NCI-H1048 (cell line): ENCODE measurements at regions not wholly inside any gene's neighbourhood (a gene's known extent, or its start where the extent isn't known, plus 50 kb on each side); places are given as distances from the start of the nearest gene placed in this dataset.

ENCODE experiments used
- DNase-seq: peaks from one replicate; lab custom pipeline; 2025; lab: John Stamatoyannopoulos, UW

DNA sequence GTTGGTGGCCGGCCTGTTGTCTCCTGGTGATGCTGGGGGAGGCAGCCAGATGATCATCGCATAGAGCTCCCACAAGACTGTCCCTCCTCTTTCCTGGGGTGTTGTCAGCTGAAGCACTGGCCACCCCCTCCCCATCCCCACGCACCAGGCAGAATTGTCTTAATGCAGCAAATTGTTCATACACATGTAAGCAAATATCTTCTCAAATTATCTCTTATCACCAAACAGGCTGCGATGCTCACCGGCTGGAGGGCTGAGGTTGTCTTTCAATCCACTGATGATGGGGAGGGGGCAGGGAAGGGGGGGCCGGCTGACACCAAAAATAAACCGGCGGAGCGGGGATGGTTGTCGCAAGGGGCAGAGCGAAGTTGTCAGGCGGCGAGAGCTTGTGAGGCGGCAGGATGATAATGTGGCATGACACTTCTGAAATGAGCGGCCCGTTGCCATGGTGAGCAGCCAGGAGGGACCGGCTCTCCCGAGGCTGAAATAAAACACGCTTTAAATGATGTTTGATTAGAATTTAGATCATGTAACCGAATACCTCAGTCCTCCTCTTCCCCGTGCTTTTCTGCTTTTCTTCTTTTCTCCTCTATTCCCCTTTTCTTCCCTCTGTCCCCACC, 59.8 kb downstream of the MRM1 start:
- no peak for DNase-seq

DNA sequence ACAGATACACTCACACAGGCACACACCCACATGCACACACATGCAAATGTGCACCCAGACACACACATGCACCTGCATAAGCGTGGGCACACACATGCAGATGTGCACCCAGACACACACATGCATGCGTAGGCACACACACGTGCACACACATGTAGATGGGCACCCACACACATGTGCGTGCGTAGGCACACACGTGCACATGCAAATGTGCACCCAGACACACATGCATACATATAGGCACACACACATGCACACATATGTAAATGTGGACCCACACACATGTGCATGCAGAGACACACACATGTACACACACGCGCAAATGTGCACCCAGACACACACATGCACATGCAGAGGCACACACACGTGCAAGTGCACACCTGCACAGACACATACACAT, 60.3 kb downstream of the MRM1 start:
- DNase-seq: no peak

DNA sequence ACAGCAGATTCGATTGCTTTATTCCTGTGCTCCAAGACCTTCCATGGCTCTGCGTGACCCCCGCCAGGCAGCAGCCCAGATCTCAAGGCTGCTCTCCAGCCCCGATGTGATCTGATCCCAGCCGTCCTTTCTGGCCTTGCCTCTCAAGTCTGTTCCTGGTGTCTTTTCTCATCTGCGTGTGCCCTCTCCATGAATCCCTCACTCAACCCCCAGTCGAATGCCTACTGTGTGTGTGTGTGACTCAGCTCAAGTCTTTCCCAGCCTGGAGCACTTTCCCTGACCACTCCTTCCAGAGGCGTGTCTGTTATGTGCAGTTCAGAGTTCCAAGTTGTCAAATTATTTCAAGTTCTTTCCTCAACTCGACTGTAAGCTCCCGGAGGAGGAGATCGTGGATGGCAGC, 64.0 kb downstream of the MRM1 start:
- DNase-seq: no peak

- no peak for DNase-seq
Measured at GRCh38 chr17:36667922-36668321, 66.5 kb downstream of the MRM1 start.

DNA sequence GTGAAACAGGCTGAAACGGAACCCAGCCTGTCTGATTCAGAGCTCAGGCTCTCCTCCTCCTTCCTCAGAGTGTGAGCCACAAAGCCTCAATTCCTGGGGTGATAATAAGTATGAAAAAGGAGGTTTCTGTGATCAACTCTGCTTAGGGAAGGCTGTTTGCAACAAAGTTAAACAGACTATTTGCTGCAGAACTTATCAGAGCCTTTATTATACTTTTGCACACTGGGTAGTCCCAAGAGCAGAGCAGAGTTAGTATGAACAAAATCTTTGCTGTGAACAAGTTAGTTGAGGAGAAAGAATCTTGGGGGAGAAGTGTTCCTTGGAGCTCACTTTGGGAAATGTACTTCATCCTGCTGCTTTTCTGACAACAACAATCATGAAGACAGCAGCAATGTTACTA, 67.4 kb downstream of the MRM1 start:
- DNase-seq: no peak

GRCh38 chr17:36671144-36671543, 69.8 kb downstream of the MRM1 start:
- DNase-seq: no peak

GRCh38 chr17:36672403-36672918, 71.1 kb downstream of the MRM1 start:
- DNase-seq: no peak

GRCh38 chr17:36673068-36673467, 71.7 kb downstream of the MRM1 start:
- DNase-seq: no peak

DNA sequence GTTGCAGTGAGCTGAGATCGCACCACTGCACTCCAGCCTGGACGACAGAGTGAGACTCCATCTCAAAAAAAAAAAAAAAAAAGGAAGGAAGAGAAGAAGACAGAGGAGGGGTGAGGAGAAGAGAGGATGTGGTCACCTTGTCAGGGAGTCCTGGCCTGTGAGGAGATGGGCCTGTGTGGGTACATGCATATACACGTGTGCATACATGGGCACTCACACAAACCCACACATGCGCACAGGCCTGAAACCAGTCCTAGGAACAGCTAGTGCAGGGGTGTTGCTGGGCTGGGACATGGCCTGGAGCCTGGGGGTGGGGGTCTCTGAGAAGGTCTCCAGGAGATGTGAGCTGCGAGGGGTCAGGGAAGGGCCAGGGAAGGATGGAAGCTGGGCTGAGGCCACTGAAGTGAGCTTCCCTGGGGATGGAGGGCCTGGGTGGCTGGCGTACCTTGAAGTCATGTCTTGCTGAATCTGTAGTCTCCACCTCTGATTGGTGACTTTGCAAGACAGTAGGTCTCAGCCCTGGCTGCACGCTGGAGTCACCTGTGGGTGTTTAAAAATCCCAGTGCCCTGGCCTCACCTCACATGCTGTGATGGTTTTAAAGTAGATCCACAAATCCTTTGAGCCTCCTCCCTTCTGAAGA, 72.4 kb downstream of the MRM1 start:
- DNase-seq: no peak

GRCh38 chr17:36674278-36674650, 72.9 kb downstream of the MRM1 start:
- no peak for DNase-seq

DNA sequence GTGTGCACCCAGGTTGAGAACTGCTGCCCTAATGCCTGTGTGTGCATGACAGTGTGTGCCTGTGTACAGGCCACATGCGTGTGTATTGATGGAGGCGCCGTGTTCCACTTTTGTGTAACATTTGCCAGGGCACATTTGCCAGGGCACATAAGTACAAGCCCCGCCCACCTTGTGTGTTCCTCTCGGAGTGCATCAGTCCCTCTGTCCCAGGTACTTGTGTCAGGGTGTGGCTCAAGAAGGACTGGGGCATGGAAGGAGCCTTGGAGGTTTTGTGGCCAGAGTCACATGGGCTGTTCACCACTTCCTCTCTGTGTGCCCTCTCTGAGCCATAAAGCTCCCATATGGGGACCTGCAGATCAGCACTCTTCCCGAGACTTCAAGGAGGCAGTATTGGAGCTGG, 73.9 kb downstream of the MRM1 start:
- no peak for DNase-seq

DNA sequence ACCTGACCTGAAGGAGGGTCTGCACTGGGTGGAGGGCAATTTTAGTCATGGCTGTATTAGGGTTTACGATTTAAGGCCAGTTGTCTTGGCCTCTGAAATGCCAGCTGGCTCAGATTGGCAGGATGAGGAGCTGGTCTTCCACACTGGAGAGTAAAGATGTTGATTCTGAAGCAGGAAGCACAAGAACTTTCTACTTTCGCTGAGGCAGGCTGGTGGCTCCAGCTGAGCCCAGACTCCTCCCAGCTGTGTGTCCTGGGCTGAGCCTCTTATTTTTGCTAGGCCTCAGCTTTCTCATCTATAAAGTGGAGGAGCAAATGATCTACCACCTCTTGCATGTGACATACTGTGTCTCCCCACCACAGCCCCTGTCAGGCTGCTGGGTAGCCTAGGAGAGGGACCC, 74.4 kb downstream of the MRM1 start:
- no peak for DNase-seq

DNA sequence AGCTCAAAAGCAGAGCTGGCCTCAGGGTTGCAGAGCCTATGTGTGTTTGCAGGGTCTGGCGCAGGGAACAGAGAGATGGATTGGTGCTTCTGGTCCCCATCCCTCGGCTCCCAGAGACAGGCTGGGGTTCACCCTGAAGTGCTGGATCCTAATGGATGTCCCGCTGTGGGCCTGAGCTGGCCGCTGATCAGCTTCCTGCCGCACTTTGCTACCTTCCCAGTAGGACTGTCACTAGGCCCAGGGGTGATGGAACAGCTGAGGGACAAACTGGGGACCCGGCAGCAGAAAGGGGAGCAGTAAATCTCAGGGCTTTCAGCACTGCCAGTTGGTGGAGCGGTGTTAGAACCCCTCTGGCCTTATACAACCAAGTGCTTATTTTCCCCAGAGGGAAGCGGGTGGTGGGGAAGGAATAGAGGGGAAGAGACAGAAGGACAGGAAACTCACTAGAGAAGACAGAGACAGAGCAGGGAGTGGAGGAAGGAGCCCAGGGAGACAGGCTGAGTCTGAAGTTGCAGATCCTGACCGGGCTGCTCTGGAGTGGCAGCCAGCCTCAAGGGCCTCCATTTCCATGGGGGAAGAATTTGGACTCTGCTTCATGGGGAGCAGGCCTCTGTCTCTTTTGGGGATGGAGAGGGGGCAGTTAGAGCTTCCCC, 78.6 kb downstream of the MRM1 start:
- DNase-seq: no peak

GRCh38 chr17:36680701-36681202, 79.4 kb downstream of the MRM1 start:
- DNase-seq: no peak

- DNase-seq: no peak
Measured at GRCh38 chr17:36682773-36683172, 81.4 kb downstream of the MRM1 start.

GRCh38 chr17:36683387-36683786, 82.0 kb downstream of the MRM1 start:
- no peak for DNase-seq

DNA sequence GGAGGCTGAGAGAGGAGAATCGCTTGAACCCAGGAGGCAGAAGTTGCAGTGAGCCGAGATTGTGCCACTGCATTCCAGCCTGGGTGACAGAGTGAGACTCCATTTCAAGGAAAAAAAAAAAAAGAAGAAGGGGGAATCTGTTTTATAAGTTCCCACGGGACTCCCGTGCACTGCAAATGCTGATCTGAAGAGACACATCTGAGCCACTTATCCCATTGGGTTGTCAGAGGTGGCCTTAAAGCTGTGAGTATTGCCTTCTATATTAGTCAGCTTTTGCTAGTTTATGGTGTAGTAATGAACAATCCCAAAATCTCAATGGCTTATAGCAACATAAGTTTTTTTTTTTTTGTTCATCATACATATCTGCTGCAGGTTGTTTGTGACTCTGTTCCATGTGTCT, 82.8 kb downstream of the MRM1 start:
- no peak for DNase-seq

GRCh38 chr17:36686123-36686669, 84.8 kb downstream of the MRM1 start:
- DNase-seq: no peak

- no peak for DNase-seq
Measured at GRCh38 chr17:36687736-36688135, 86.4 kb downstream of the MRM1 start.

- no peak for DNase-seq
Measured at GRCh38 chr17:36689089-36689667, 87.8 kb downstream of the MRM1 start.

DNA sequence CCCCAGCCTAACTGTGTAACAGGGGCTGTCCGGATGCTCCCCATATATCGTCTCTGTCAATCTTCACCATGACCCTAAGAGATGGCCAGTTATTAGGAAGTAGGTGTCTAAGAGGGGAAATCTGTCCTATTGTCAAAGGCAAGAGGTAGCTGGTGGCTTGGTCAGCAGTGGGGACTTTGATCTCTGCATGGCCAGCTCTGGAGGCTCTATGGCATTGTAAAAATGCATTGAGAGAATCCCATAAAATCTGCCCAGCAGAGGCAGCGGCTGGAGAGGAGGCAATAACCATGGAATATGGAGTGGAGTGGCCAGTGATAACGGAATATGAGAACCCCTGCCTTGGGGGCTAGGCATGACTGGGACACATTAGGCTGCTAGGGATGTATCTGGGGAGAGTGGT, 88.8 kb downstream of the MRM1 start:
- no peak for DNase-seq

DNA sequence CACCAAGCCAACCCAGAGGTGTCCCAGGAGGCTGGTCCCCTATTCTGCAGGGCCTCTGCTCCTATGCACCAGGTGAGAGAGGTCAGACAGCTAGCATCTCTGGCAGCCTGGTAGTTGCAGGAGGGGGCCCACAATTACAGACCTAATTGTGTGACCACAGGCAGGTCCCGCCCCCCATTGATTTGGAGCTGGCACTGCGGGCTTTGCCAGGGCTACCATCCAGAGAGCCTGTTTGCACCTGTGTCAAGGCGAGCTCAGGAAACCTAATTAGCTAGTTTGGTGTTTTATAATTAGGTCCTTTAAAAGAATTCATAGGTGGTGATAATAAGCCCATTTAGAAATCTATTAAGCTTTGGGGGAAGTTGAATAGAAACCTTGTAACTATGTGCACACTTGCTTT, 90.2 kb downstream of the MRM1 start:
- DNase-seq: no peak

DNA sequence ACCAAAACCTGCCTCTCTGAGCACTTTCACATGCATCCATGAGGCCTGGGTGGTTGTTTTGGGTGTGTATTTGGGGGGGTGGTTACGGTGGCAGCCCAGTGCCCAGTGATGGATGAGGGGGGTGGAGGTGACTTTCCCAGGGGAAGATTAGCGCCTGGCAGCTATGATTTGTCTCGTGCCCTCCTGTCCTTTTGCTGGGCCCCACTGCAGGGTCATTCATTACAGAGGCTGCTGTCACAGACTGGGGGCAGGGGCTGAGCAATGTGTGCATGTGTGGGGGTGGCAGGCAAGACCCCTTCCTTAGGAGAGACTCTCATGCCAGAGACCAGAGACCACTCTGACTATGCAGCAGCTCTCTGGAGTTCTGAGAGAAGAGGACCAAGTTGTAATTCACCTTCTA, 93.7 kb downstream of the MRM1 start:
- DNase-seq: no peak
